ENCODE measurements at regions not wholly inside any gene's neighbourhood (a gene's known extent, or its start where the extent isn't known, plus 50 kb on each side); places are given as distances from the start of the nearest gene placed in this dataset.

- Histone ChIP-seq H3K4me1 (ENCODE audit: insufficient read depth, insufficient read length) (peaks cover 2% of the 10 kb centered on the region), H3K4me3 (ENCODE audit: insufficient read length, low read depth) (no peak overlapping the region), H3K9me3 (ENCODE audit: insufficient read depth, low read length) (peaks cover 18% of the 10 kb centered on the region), H3K27me3 (ENCODE audit: insufficient read depth, insufficient read length) (no peaks in the 10 kb centered on the region), H3K9ac (ENCODE audit: insufficient read length, low read depth) (no peak overlapping the region), H3K36me3 (ENCODE audit: insufficient read depth, insufficient read length, low read length) (no peaks in the 10 kb centered on the region)
- no peak for TF ChIP-seq ZNF274 (IDR thresholded peaks at IDR 0.05; ENCODE audit: low read depth, low read length)
- TF ChIP-seq YY1 (IDR thresholded peaks at IDR 0.05; ENCODE audit: insufficient read depth, insufficient read length), result no peak
- no peak for TF ChIP-seq SUZ12 (IDR thresholded peaks at IDR 0.05; ENCODE audit: extremely low read depth, insufficient read depth, insufficient read length)
- DNase-seq (ENCODE audit: low read depth, low spot score), result no peak
Observed at GRCh38 chr9:126132746-126133145, 193.9 kb upstream of the MVB12B start.

GRCh38 chr9:126144196-126144595, 182.4 kb upstream of the MVB12B start:
- no peak for DNase-seq (ENCODE audit: low read depth, low spot score)
- H3K4me3 ChIP-seq (ENCODE audit: insufficient read length, low read depth), result no peak overlapping the region
- peaks cover 11% of the 10 kb centered on the region for H3K4me1 ChIP-seq (ENCODE audit: insufficient read depth, insufficient read length)
- no peaks in the 10 kb centered on the region for H3K36me3 ChIP-seq (ENCODE audit: insufficient read depth, insufficient read length, low read length)
- no peaks in the 10 kb centered on the region for H3K9me3 ChIP-seq (ENCODE audit: insufficient read depth, low read length)
- no peak overlapping the region for H3K9ac ChIP-seq (ENCODE audit: insufficient read length, low read depth)
- no peak for TF ChIP-seq YY1 (IDR thresholded peaks at IDR 0.05; ENCODE audit: insufficient read depth, insufficient read length)
- TF ChIP-seq ZNF274 (IDR thresholded peaks at IDR 0.05; ENCODE audit: low read depth, low read length), result no peak
- TF ChIP-seq SUZ12 (IDR thresholded peaks at IDR 0.05; ENCODE audit: extremely low read depth, insufficient read depth, insufficient read length), result no peak
- peaks cover 23% of the 10 kb centered on the region for H3K27me3 ChIP-seq (ENCODE audit: insufficient read depth, insufficient read length)

- TF ChIP-seq SUZ12 (IDR thresholded peaks at IDR 0.05; ENCODE audit: extremely low read depth, insufficient read depth, insufficient read length) (no peak), ZNF274 (IDR thresholded peaks at IDR 0.05; ENCODE audit: low read depth, low read length) (no peak), YY1 (IDR thresholded peaks at IDR 0.05; ENCODE audit: insufficient read depth, insufficient read length) (no peak)
- peaks cover 23% of the 10 kb centered on the region for H3K27me3 ChIP-seq (ENCODE audit: insufficient read depth, insufficient read length)
- H3K36me3 ChIP-seq (ENCODE audit: insufficient read depth, insufficient read length, low read length), result no peaks in the 10 kb centered on the region
- no peak for DNase-seq (ENCODE audit: low read depth, low spot score)
- peak overlapping the region; percentile 35 for H3K9ac ChIP-seq (ENCODE audit: insufficient read length, low read depth)
- no peaks in the 10 kb centered on the region for H3K9me3 ChIP-seq (ENCODE audit: insufficient read depth, low read length)
- H3K4me1 ChIP-seq (ENCODE audit: insufficient read depth, insufficient read length), result peaks cover 11% of the 10 kb centered on the region
- H3K4me3 ChIP-seq (ENCODE audit: insufficient read length, low read depth), result no peak overlapping the region
Observed at GRCh38 chr9:126144603-126145456, 181.8 kb upstream of the MVB12B start.

GRCh38 chr9:126145887-126146253, 180.8 kb upstream of the MVB12B start:
- H3K36me3 ChIP-seq (ENCODE audit: insufficient read depth, insufficient read length, low read length), result no peaks in the 10 kb centered on the region
- no peaks in the 10 kb centered on the region for H3K9me3 ChIP-seq (ENCODE audit: insufficient read depth, low read length)
- peaks cover 12% of the 10 kb centered on the region for H3K4me1 ChIP-seq (ENCODE audit: insufficient read depth, insufficient read length)
- no peak for TF ChIP-seq ZNF274 (IDR thresholded peaks at IDR 0.05; ENCODE audit: low read depth, low read length)
- TF ChIP-seq YY1 (IDR thresholded peaks at IDR 0.05; ENCODE audit: insufficient read depth, insufficient read length), result no peak
- TF ChIP-seq SUZ12 (IDR thresholded peaks at IDR 0.05; ENCODE audit: extremely low read depth, insufficient read depth, insufficient read length), result no peak
- peaks cover 23% of the 10 kb centered on the region for H3K27me3 ChIP-seq (ENCODE audit: insufficient read depth, insufficient read length)
- peak overlapping the region; percentile 13 for H3K9ac ChIP-seq (ENCODE audit: insufficient read length, low read depth)
- DNase-seq (ENCODE audit: low read depth, low spot score), result no peak
- H3K4me3 ChIP-seq (ENCODE audit: insufficient read length, low read depth), result no peak overlapping the region

- Histone ChIP-seq H3K9me3 (ENCODE audit: insufficient read depth, low read length) (no peaks in the 10 kb centered on the region), H3K36me3 (ENCODE audit: insufficient read depth, insufficient read length, low read length) (no peaks in the 10 kb centered on the region), H3K4me1 (ENCODE audit: insufficient read depth, insufficient read length) (peaks cover 15% of the 10 kb centered on the region), H3K4me3 (ENCODE audit: insufficient read length, low read depth) (no peak overlapping the region), H3K9ac (ENCODE audit: insufficient read length, low read depth) (peak overlapping the region; percentile 13), H3K27me3 (ENCODE audit: insufficient read depth, insufficient read length) (peaks cover 25% of the 10 kb centered on the region)
- DNase-seq (ENCODE audit: low read depth, low spot score), result peak; percentile 90
- TF ChIP-seq SUZ12 (IDR thresholded peaks at IDR 0.05; ENCODE audit: extremely low read depth, insufficient read depth, insufficient read length) (no peak), YY1 (IDR thresholded peaks at IDR 0.05; ENCODE audit: insufficient read depth, insufficient read length) (no peak), ZNF274 (IDR thresholded peaks at IDR 0.05; ENCODE audit: low read depth, low read length) (no peak)
Observed at GRCh38 chr9:126146254-126147145, 180.1 kb upstream of the MVB12B start.

- no peak overlapping the region for H3K9ac ChIP-seq (ENCODE audit: insufficient read length, low read depth)
- TF ChIP-seq YY1 (IDR thresholded peaks at IDR 0.05; ENCODE audit: insufficient read depth, insufficient read length) (no peak), SUZ12 (IDR thresholded peaks at IDR 0.05; ENCODE audit: extremely low read depth, insufficient read depth, insufficient read length) (no peak), ZNF274 (IDR thresholded peaks at IDR 0.05; ENCODE audit: low read depth, low read length) (no peak)
- H3K4me1 ChIP-seq (ENCODE audit: insufficient read depth, insufficient read length), result peaks cover 17% of the 10 kb centered on the region
- H3K4me3 ChIP-seq (ENCODE audit: insufficient read length, low read depth), result no peak overlapping the region
- DNase-seq (ENCODE audit: low read depth, low spot score), result no peak
- H3K27me3 ChIP-seq (ENCODE audit: insufficient read depth, insufficient read length), result peaks cover 25% of the 10 kb centered on the region
- H3K9me3 ChIP-seq (ENCODE audit: insufficient read depth, low read length), result no peaks in the 10 kb centered on the region
- no peaks in the 10 kb centered on the region for H3K36me3 ChIP-seq (ENCODE audit: insufficient read depth, insufficient read length, low read length)
Observed at GRCh38 chr9:126147186-126147935, 179.3 kb upstream of the MVB12B start.

All from NT2/D1 (cell line).